Fibroblast of lung (primary cell): ENCODE measurements at regions not wholly inside any gene's neighbourhood (a gene's known extent, or its start where the extent isn't known, plus 50 kb on each side); places are given as distances from the start of the nearest gene placed in this dataset.

Experiments
- EZH2 ChIP-seq: IDR thresholded peaks from 2 replicates; pipeline ENCODE4 v1.5.1; 2012; ENCODE audit warnings: low read length, control low read depth, mild to moderate bottlenecking; ENCODE audit errors: missing control alignments
- TF ChIP-seq, protein P1 (sequence below), 2 donors: IDR thresholded peaks in 1 of 2; conservative IDR thresholded peaks in 1 of 2; 1 replicate in 1 of 2; 2 replicates in 1 of 2; pipeline ENCODE4 v1.5.1; 2011 to 2012; ENCODE audit warnings: low read length in 2 of 2, control low read depth in 1 of 2, inconsistent platforms in 1 of 2, low read depth in 1 of 2, mild to moderate bottlenecking in 1 of 2

DNA sequence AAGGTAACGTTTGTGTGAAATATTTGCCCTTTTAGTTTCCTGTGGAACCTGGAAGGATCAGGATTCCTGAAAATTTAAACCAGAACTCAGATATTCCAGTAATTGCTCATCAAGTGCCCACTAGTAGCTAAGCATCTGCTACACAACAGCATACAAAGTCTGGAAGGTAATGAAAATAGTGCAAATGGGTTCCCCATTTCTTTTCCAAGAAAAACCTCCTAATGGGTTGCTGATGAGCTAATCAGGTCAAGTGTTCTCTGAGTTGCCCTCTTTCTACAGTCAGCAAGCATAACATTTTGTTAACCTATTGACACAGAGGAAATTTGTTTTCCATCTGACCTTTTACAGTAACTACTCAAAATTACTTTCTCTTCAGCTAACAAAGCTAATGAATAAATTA, 83.6 kb upstream of the PMCH start:
- TF ChIP-seq, protein P1, sequence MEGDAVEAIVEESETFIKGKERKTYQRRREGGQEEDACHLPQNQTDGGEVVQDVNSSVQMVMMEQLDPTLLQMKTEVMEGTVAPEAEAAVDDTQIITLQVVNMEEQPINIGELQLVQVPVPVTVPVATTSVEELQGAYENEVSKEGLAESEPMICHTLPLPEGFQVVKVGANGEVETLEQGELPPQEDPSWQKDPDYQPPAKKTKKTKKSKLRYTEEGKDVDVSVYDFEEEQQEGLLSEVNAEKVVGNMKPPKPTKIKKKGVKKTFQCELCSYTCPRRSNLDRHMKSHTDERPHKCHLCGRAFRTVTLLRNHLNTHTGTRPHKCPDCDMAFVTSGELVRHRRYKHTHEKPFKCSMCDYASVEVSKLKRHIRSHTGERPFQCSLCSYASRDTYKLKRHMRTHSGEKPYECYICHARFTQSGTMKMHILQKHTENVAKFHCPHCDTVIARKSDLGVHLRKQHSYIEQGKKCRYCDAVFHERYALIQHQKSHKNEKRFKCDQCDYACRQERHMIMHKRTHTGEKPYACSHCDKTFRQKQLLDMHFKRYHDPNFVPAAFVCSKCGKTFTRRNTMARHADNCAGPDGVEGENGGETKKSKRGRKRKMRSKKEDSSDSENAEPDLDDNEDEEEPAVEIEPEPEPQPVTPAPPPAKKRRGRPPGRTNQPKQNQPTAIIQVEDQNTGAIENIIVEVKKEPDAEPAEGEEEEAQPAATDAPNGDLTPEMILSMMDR (conservative IDR thresholded peaks at IDR 0.05 in 1 of 2, IDR thresholded peaks at IDR 0.05 in 1 of 2; ENCODE audit: low read depth in 1 of 2, low read length in 2 of 2), result no peak
- no peak for TF ChIP-seq EZH2
